Stimulated activated CD4-positive, alpha-beta T cell treated with anti-CD3 and anti-CD28 coated beads, Interleukin-2, amount 100 ng/mL, for 4 hours (primary cell): ENCODE measurements at regions not wholly inside any gene's neighbourhood (a gene's known extent, or its start where the extent isn't known, plus 50 kb on each side); places are given as distances from the start of the nearest gene placed in this dataset.
"Not testable (repeated sequence)": the region's sequence is repeated elsewhere in the genome, so short reads cannot be mapped to it uniquely, and the experiment has no call there.

Experiments
- DNase-seq: peaks from one replicate; pipeline ENCODE4 v3.0.0-alpha.2; 2020; ENCODE audit warnings: low read depth

DNA sequence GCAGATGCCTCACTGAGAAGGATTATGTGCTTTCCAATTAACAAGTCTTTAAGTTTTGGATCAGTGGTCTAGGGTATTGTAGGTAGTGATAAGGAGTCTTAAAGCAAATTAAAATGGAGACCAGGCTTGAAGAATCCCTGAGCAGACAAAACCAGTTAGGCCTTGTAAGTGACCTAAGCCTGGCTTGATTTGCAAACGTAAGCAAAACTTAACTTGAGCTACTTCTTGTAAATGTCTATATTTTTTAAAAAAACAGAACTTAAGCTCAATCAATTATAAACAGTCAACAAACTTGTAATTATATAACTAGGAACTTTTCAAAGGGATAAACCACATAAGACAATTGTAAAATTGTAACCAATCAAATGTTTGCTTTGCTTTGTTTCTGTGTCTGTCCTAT lies 72.7 kb upstream of the NALF2 start:
- no peak for DNase-seq

DNA sequence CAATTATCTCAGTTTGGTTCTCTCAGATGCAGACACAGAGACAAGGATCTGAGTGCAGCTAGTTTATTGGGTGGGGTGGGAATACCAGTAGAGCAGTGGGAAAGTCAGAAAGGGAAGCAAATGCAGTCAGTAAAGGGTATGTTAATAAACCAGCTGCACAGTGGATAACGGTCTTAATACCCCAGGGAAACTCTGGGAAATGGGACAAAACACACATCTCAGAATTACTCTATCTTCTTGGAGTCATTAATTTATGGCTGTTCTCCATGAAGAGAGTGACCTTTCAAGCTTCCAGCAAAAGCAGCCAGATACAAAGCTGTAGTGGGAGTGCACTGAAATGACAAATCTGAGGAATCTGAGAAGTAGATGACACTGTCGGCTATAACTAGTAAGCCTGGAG lies 73.3 kb upstream of the NALF2 start:
- no peak for DNase-seq

DNA sequence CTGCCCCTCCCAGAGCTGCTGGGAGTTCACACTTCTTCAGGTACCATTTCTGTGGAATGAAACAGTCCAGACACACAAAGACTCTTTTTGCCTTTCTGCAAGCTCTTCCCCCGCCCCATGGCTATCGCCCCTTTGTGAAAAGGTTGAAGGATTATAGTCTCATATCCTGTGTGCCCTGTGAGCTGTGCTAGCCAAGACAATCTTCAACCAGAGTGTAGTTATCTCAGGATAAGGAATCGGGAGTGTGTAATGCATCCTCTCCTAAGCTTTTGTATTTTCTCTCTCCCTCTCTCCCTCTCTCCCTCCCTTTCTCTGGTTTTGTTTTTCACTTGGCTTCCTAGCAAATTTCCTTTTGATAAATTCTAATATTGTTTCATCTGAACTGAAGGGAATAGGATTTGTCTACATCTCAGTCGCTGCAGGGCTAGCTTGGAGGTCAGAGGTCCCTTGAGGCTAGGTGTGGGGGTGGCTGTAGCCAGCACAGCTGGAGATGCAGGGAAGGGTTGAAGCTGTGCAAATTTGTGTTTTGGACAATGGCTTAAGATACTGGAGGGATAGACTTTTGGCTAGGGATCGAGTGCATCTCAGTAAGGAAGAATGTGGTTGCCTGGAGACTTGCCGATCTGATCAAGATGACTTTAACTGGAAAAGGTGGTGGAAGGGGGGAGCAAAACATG lies 74.6 kb upstream of the NALF2 start:
- DNase-seq, result no peak

DNA sequence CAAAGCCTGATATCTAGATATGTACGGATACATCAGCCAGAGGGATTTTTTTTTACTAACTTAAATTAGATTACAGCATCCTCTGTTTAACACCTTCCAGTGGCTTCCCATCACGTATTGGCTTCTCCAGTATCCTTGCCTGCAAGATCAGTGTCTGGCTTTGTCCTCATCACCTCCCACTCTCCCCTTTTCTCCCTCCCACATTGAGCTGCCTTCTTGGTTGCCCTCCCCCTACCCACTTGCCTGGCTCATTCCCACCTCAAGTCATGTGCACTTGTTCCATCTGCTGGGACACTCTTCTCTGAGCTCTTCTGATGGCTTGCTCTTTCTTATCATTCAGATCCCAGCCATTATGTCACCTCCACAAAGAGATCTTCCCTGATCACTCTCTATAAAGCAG lies 75.9 kb upstream of the NALF2 start:
- DNase-seq, result no peak

DNA sequence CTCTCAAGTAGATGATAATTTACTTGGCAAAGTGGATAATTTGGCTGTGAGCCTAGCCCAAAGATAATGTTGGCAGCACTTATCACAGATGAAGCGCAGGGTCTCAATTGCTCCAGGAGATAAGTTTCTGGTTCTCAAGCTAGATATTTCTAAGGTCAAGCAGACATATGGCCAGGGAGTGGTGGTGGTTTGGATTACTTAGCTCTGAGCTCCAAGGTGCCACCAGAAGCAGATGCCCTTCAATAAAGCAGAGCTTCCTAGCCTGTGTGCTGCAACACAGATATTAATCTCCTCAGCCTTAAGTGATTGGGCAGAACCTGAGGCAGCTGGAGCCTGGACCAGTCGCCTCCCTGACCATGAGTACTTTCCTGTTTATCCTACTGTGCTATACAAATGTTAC lies 79.2 kb upstream of the NALF2 start:
- no peak for DNase-seq

DNA sequence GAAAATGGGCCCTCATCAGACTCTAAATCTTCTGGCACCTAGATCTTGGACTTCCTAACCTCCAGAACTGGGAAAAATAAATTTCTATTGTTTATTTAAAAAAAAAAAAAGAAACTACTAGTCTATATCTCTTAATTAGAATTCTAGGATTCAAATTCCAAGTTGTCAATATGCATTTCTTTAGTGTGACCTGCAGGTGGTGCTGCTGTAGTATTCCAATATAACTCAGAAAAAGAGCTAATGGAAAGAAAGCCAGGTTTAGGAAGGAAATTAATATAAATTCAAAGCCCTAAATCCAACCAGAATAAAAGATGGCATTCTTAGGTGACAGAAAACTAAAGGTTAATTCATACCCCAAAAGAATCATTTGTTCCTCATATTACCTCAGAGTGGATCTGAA lies 80.0 kb upstream of the NALF2 start:
- no peak for DNase-seq

DNA sequence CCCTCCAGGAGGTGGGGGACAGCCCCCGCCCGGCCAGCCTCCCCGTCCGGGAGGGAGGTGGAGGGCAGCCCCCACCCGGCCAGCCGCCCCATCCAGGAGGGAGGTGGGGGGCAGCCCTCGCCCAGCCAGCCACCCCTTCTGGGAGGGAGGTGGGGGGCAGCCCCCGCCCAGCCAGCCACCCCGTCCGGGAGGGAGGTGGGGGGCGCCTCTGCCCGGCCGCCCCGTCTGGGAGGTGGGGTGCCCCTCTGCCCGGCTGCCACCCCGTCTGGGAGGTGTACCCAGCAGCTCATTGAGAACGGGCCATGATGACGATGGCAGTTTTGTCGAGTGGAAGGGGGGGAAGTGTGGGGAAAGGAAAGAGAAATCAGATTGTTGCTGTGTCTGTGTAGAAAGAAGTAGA lies 81.9 kb upstream of the NALF2 start:
- DNase-seq, result not testable (repeated sequence)

DNA sequence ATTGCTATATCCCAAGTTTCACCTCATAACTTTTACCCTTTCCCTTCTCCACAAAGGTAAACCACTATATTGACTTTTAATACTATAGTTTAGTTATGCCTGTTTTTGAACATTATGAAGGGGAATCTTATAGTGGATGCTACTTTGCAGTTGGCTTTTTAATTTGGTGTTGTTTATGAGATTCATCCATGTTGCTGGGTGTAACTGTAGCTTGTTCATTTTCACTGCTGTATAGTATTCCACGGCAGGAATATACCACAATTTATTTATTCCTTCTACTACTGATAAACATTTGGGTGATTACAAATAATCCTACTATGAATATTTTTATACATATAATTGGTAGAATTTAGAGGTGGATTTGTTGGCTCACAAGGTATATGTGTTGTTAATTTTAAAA lies 88.4 kb upstream of the NALF2 start:
- no peak for DNase-seq

DNA sequence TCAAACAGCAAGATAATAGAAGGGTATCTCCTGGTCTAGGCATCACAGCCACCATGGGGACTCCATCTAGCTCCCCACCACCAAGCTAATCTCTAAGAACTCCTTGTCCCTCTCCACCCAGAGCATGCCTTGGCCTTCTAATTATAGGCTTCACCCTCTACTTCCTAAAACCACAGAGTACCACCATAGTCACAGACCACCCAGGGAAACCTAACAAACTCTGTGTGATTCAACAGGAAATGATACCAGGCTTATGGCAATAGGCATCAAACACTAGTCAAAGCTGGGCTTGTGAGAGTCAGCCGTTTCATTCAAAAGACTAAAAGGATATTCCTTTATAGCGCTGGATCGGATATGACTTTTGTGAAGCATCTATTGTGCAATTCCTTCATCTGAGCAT lies 91.5 kb upstream of the NALF2 start:
- DNase-seq, result no peak

DNA sequence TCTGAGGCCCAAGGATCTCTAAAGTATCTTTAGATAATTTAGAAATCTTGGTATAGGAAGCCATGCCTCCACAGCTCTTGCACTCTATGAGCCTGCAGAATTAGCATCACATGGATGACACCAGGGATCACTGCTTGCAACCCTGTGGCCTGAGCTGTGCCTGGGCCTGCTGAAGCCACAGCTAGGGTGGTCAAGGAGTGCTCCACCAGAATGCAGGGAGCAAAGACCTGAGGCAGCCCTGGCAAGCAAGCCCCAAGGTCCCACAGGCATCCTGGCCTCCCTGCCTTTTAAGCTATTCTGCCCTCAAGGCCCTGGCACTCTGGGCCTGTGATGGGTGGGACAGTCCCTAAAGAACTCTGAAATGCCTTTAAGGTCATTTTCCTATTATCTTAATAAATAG lies 105.2 kb upstream of the NALF2 start:
- no peak for DNase-seq

DNA sequence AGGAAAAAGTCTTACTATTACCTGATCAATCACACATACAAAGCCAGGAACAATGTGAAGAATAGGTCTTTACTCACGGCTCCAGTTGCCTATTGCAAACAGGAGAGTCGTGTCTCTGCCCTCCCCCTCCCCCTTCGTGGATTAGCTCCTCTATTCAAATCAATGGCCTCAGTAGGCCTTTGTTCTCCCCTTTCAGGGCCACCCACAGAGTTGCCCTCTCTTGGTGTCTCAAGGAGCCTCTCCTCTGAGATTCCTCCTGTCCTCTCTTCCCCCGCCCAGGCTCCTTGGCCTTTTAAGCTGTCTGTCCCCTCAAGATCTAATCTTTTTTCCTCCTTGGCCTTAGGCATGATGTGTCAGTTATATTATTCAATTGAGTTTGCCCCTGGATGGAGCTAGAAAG lies 107.2 kb upstream of the NALF2 start:
- DNase-seq, result no peak

DNA sequence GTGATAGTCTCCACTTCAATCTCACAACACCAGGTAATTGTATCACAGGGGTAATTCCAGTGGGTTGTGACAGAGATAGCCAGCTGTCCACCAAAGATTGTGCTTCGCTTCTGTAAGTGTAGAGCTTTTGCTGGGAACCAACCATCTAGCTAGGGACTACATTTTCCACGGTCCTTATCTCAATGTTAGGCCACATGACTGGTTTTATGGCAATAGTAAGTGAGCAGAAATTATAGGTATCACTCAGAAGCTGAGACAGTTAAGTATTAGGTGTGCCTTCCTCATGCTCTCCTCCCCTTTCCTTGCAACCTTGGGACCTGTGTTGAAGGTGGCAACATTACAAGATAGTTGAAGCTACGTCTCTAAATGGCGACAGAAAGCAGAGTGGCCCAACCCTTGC lies 108.8 kb upstream of the NALF2 start:
- no peak for DNase-seq

DNA sequence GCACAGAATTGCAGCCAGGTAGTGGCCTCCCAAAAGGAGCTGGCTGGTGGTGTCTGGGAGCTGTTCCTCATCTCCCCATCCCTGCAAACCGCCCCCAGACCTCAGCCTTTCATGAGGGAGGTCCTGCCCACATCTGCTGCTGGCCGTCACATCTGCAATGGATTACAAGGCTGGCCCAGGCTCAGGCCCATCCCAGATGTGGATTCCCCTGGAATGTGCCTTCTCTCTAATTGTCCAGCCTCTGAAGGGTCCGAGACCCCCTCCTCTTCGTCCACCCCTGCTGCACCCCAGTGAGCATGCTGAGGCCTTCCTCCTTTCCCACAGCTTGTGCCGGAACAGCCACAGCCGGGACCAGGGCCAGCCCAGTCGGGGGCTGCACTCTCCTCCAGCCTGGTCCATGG lies 115.0 kb upstream of the NALF2 start:
- DNase-seq, result no peak

DNA sequence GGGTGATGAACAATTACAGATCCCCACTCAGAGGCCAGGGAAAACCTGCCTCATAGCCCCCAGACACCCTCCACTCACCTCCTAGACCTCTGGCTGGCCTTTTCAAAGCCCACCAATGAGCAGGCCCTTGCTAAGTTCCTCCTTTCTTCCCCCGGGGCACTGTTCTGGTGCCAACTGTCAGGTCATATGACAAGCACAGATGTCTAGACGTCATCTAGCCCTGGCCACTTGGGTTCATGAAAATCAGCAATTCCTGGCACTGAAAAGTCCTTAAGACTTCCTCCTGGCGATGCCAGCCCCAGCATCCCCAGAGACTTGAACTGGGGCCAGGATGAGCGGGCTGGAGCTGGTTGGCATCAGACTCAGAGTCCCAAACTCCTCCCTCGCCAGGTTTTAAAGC lies 115.6 kb upstream of the NALF2 start:
- DNase-seq, result no peak

DNA sequence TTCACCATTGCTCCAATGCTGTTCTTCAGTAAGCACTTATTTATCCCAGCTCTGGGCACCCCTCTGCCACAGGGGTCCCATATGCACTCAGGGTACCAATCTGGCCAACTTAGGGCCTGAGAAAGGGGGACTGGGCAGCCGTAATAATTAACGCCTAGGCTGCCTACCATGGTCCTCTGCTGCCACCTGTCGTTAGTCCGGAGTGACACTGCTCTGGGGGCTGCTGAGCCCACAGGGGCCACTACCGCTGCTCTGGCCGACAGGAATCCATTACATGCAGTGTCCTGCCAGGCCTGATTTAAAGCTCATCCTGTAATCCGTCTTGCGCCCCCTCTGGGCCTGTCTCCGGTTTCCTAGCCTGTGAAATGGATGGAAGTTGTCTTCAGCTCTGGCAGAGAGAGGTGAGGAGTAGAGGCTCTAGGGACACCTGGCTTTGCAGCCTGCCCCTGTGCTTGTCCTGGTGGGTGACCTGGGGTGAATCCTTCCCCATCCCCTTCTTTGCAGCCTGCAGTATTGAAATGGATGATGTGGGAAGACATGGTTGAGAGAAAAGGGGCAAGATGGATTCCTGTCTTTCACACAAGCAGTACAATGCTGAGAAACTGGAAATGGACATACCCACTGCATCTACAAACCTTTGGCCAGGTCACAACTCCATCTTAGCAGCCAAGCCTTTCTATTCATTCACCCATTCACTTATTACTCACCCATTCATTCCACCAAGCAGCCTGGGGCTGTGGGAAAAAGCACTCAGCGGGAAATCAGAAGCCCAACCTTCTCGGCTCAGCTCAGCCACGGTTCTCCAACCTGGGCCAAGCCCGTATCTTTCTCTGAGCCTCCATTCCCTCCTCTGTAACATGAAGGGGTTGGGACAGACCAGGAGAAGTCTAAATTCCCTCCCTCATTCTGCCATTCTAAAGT lies 116.3 kb upstream of the NALF2 start:
- DNase-seq, result no peak

DNA sequence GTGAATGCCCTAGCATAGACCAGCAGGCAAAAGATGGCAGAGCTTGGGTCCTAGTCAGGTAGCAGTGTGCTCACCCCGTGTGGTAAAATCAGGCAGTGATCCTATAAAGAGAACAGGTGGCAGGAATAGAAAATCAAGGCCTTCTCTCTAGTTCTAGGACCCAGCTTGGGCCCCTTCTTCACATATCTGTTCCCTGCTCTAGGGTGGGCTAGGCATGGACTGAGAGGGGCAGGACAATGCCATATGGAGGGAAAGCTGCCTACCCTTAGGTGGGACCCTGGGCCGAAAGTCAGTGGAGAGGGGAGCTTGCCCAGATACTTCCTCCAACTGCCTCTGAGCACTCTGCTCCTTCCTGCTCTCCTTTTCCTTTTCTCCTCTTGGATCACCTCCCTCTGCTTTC lies 117.4 kb upstream of the NALF2 start:
- DNase-seq, result no peak

DNA sequence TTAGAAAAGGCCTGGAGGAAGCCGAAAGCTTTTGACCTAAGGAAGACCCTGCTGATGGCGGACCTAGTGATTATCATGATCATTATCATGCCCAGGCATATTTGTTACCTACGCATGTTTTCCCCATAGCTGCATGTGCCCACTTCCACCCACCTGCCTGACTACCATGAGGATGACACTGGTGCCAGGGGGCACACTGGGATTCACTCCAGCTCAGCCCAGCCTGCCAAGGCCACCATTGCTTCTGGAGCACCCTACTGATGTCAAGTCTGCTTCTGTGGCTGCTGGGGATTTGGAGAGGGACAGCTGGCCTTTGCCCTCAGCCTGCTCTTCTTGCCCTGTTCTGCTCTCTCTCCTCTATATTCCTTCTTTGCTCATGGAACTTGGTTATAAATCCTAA lies 124.7 kb upstream of the NALF2 start:
- no peak for DNase-seq

DNA sequence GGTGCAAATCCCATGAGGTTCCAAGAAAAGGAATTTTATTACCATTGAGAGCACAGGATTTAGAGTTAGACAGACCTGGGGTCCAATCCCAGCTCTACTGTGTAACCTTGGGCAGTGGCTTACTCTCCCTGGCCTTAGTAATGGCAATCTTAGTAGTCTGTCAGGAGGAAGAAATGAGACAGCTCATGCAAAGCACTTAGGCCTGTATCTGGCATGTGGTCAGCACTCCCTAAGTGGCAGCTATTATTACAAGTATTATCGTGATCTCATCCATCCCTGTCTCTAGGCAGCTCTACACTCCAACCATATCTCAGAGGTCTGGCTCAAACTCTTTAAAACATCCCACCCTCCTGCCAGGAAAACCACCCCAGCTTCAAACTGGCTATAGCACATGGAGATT lies 129.6 kb upstream of the NALF2 start:
- no peak for DNase-seq

DNA sequence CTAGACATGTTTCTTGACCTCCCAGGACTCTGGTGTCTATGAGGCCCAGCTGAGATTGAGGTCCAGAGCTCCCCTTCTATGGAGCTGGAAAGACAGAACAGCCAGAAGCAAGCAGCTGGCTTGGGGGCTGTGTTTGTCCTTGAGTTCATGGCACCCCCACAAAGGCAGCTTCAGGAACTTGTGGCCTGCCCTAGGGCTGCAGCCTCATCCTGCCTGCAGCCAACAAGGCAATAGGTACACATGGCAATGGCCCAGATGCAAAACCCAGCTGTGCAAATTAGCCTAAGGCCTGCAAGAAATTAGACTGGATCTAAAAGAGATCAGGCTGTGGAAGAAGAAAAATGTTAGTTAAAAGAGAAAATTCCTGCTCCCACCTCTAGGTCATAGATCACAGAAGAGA lies 131.7 kb upstream of the NALF2 start:
- no peak for DNase-seq

DNA sequence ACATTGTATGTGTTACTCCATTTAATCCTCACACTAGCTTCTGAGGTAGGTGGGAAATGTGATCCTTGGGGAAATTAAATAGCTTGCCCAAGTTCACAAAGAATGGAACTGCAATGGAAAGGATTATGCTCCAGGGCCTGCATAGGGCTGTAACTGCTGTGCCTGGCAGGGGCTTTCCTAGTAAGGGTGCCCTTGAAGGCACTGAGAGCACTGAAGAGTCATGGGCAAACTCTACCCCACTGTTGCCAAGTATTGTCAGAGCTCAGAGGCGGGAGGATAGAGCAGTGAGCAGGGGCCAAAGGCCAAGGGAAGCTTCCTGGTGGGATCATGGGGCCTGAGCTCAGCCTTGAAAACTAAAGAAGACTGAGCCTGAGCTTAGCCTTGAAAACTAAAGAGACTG lies 133.0 kb upstream of the NALF2 start:
- no peak for DNase-seq

DNA sequence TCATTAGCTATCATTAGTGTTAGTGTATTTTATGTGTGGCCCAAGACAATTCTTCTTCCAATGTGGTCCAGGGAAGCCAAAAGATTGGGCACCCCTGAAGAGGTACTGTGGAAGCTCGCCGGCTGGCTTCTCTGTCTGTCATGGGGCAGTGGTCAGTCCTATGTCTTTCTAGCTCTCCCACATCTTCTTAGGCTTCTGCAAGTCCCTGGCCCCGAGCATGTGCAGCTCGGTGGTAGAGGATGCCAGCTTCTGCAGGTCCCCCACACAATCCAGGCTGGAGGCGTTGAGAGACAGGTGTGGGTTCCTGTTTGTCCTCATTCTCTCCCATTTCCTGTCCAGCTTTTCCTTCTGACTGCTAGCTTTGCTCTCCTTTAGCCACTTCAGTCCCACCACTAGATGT lies 134.1 kb upstream of the NALF2 start:
- DNase-seq, result no peak

DNA sequence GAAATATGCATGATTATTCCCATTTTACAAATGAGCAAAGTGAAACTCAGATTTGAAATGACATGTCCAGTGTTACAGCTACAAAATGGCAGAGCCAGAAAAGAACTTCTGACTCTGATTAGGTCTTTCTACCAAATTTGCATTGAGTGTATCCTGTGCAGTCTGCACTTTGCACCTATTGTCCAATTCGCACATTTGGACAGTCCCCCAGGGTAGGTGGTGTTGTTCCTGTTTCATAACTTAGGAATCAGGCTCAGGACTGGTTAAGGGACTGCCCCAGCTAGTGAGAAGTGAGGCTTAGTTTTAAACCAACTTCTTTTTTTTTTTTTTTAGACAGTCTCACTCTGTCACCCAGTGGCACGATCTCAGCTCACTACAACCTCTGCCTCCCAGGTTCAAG lies 137.9 kb upstream of the NALF2 start:
- no peak for DNase-seq

DNA sequence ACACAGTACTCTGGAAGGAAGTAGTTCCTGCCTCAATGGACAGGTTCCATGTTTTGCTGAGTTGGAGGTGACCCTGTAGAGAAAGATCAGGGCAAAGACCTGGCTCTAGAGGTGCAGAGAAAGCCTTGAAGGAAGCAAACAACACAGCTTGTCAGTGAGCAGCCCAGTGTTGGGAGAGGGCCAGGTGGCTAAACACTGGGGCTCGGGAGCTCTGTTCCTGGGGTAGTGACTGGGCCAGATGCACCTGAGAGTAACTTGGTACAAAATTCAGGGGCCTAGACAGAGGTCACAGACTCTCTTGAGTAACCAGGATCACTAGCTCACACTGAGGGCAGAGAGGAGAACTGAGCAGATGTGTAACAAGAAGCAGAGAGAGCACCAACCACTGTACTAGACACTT lies 138.4 kb upstream of the NALF2 start:
- no peak for DNase-seq

DNA sequence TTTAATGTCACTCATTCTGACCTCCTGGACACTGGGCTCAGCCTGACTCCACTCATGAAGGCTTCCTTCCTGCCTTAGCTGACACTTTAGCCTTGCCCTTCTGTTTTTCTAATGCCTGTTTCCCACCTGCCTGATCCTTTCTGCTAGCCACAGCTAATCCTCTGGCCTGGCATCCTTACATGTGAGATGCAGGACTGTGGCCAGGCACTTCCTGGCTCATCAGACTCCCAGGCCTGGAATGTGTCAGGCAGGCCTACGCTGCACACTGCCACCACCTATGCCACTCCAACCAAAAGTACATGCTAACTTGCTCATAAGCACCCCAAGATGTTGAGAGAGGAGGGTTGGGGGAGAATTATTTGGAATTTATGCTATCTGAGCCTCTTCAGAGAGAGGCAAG lies 138.8 kb upstream of the NALF2 start:
- no peak for DNase-seq
